ENCODE measurements at regions not wholly inside any gene's neighbourhood (a gene's known extent, or its start where the extent isn't known, plus 50 kb on each side); places are given as distances from the start of the nearest gene placed in this dataset.

DNA sequence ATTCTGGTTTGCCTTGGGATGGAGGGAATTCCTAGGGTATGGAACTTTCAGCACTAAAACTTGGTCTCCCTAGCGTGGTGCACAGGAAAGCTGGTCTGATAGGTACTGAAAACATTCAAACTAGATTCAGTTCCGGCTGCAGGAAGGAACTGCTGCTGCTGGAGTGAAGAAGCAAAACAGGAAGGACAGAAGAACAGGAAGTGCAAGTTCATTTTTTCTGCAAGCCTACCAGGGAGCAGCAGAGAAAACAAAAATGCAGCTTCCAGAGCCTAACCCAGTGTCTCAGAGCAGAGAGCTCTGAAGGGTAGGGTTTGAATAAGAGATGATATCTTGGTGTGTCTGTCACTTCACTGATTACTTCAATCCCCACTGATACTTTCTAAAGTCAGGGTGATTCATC lies 165.2 kb downstream of the VRK1 start:
- TF ChIP-seq, protein P1, sequence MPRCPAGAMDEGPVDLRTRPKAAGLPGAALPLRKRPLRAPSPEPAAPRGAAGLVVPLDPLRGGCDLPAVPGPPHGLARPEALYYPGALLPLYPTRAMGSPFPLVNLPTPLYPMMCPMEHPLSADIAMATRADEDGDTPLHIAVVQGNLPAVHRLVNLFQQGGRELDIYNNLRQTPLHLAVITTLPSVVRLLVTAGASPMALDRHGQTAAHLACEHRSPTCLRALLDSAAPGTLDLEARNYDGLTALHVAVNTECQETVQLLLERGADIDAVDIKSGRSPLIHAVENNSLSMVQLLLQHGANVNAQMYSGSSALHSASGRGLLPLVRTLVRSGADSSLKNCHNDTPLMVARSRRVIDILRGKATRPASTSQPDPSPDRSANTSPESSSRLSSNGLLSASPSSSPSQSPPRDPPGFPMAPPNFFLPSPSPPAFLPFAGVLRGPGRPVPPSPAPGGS (CRISPR knock-in tag; IDR thresholded peaks at IDR 0.05) = no peak
- TF ChIP-seq FLYWCH1 (CRISPR knock-in tag; IDR thresholded peaks at IDR 0.05) (no peak), ZNF260 (CRISPR knock-in tag; IDR thresholded peaks at IDR 0.05; ENCODE audit: borderline replicate concordance, low read depth) (no peak), ZNF354B (CRISPR knock-in tag; IDR thresholded peaks at IDR 0.05) (no peak), ZNF138 (CRISPR knock-in tag; IDR thresholded peaks at IDR 0.05; ENCODE audit: low read depth) (no peak), GPN1 (CRISPR knock-in tag; IDR thresholded peaks at IDR 0.05; ENCODE audit: borderline replicate concordance) (no peak)
- TF ChIP-seq, protein P2, sequence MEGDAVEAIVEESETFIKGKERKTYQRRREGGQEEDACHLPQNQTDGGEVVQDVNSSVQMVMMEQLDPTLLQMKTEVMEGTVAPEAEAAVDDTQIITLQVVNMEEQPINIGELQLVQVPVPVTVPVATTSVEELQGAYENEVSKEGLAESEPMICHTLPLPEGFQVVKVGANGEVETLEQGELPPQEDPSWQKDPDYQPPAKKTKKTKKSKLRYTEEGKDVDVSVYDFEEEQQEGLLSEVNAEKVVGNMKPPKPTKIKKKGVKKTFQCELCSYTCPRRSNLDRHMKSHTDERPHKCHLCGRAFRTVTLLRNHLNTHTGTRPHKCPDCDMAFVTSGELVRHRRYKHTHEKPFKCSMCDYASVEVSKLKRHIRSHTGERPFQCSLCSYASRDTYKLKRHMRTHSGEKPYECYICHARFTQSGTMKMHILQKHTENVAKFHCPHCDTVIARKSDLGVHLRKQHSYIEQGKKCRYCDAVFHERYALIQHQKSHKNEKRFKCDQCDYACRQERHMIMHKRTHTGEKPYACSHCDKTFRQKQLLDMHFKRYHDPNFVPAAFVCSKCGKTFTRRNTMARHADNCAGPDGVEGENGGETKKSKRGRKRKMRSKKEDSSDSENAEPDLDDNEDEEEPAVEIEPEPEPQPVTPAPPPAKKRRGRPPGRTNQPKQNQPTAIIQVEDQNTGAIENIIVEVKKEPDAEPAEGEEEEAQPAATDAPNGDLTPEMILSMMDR (CRISPR knock-in tag; IDR thresholded peaks at IDR 0.05) = no peak

Measured in HepG2 (cell line).